Stimulated activated CD8-positive, alpha-beta memory T cell treated with anti-CD3 and anti-CD28 coated beads, Interleukin-2, amount 100 ng/mL, for 48 hours (primary cell): ENCODE measurements at regions not wholly inside any gene's neighbourhood (a gene's known extent, or its start where the extent isn't known, plus 50 kb on each side); places are given as distances from the start of the nearest gene placed in this dataset.
"Not testable (repeated sequence)": the region's sequence is repeated elsewhere in the genome, so short reads cannot be mapped to it uniquely, and the experiment has no call there.

ENCODE experiments used
- DNase-seq, 2 donors: peaks; one replicate each; pipeline ENCODE4 v3.0.0-alpha.2; 2020; ENCODE audit warnings: low read depth in 2 of 2

DNA sequence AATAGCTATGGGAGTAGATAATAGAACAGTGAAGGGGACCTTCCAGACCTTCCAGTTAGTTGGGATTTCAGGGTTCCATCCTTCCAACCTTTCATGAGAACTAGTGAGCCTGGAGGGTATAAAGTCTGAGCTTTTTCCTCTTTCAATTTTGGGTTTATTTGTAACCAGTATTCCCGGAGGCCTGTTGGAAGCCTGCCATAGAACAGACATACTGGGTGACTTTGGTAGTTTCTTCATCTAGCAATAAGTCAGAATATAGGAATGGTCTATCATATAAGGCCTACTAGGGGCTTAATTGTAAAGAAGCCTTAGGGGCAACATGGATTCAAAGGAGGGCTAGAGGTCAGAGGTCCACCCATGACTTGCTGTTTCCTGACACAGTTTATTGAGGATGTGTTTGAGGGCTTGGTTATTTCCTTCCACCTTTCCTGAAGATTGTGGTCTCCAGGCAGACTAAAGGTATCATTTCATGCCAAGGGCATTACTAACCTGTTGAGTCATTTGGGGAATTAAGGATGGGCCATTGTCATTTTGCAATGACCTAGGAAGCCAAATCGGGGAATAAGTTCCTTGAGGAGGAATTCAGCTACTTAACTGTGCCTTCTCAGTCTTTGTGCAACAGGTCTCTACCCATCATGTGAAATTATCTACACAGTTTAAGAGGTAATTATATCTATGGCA, 410.3 kb downstream of the SLC6A15 start:
- DNase-seq, result no peak

DNA sequence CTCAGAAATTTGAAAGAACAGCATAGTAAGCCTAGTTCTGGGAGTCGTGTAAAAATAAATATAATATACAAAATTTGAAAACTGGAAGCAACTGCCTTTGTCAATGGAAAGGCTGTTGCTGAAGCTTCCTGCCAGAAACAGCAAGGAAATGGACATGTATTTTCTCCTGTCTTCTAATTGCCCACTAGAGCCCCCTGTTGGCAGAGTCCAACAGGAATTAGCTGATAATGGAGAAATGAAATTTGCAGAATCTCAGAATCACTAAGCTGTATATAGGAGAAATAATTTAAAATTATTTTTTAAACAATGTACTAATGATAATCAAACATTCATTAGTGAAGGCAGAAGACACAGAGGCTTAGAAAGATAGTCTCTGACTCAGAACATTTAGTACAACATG, 414.8 kb downstream of the SLC6A15 start:
- DNase-seq, result no peak

DNA sequence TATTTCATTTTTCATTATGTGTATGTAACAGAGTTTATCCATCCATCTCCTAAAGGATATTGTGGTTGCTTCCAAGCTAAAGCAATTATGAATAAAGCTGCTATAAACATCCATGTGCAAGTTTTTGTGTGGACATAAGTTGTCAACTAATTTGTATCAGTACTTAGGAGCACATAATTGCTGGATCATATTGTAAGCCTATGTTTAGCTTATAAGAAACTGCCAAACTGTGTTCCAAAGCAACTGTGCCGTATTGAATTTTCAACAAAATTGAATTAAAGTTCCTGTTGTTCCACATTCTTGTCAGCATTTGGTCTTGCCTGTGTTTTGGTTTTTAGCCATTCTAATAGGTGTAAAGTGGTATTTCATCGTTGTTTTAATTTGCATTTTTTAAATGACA, 416.9 kb downstream of the SLC6A15 start:
- DNase-seq, result no peak

DNA sequence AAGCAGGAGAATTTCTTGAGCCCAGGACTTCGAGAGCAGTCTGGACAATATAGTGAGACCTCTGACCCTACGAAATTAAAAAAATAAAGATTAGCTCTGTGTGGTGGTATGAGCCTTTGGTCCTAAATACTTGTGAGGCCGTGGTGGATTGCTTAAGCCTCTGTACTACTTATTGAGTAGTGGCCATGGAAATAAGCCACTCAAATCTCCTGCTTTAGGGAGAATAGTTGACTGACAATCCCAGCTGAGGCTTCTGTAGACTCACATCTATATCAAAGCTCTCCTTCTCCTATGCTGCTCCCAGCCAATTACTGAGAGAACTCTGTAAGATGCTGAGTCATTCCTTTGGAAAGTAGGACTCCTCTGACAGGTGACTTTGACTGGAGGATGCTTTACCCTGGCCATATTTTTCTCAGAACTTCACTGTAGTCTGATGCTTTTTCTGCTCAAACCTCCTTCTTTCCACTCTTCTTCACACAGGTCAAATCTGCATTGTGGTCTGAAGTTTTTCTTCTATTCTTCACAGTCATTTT, 420.2 kb downstream of the SLC6A15 start:
- DNase-seq, result no peak

DNA sequence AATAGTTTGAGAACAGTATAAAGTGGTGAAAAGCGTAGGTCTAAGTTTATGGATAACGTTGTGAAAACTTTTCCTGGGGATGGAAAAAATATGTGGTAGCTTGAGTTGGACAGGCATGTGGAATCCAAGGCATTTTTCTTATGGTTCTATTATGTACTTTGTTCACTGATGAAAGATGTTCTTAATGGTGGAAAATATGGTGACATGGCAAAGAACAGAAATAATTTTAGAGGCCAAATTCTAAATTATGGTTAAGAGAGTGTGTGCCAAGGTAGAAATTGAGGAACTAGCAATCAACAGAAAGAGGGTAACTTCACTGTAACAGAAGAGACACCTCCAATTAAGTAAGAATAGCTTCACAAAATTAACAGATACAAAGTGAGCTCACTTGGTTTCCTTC, 427.8 kb downstream of the SLC6A15 start:
- no peak for DNase-seq

DNA sequence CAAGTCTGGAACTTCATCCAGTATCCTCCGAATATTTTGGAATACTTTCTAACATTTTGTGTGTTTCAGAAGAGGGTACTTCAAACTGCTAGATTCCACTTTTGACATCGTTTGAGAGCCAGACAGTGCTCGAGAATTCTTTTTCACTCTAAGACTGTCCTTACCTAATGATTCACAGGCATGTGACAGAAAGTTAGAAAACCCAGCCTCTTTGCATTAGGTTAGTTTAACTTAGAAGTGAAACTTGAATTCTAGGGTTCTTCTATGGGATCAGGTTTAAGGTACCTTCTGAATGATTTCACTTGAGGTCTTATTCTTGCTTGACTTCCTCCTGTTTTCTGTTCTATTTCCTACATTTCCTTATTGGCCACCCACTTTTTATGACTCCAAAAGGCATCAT, 431.8 kb downstream of the SLC6A15 start:
- DNase-seq, result no peak

DNA sequence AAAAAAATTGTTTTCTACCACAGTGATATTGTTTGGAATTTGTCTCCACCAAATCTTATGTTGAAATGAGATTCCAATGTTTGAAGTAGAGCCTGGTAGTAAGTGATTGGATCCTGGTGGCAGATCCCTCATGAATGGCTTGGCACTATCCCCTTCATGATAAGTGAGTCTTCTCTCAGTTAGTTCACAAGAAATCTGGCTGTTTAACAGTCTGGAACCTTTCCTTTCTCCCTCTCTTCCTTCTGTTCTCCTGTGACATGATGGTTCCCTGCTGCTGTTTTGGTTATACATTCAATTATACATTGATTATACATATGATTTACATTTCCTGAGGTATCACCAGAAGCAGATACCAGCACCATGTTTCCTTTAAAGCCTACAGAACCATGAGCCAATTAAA, 442.2 kb downstream of the SLC6A15 start:
- no peak for DNase-seq

DNA sequence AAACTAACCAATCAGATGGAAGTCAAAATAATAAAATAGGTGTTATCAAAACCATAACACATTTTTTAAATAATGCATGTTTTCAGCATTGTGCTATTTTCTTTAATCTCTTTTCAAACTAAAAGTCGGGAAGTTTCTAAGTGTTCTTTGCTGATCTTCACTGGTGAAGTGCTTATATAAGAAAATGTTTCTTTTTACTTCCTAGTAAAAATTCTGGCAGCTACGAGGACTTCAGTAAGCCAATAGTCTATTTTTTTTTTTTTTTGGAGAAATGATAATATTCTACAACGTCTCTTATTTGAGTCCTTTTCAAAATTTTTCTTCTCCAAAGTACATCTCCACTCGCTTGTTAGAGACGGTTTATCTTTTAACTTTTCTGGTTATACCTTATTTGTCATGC, 448.0 kb downstream of the SLC6A15 start:
- no peak for DNase-seq

DNA sequence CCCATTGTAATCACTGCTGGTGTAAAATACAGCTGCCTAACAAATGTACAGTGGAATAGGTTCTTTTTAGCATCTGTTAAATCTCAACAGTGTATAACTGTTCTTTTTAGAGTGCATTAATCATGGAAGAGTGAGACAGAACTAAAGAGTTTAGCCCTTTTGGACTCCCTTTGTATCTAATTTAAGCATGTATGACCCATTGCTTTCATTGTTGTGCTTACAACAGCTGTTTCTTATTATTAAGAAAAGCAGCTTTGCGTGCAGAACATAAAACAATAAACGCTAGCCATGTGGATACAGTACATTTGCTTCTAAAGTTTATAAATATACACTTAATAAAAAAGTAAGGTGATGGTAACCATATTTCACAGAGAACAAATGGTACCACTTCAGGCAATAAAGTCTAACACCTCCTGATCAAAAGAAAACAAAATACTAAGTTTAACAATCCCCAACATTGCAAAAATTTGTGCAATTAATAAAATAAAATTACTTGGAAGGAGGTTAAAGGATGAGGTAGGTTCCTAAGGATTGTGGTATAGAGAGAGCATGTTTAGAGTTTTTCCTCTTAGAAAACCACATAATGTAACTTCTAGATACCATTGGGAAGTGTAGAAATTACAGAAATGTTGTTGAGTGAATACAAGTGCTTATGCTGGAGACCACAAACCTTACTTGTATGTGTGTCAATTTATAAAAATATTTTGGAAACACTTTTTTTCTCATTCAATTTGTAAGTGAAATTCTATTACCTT, 448.7 kb downstream of the SLC6A15 start:
- DNase-seq, result no peak

DNA sequence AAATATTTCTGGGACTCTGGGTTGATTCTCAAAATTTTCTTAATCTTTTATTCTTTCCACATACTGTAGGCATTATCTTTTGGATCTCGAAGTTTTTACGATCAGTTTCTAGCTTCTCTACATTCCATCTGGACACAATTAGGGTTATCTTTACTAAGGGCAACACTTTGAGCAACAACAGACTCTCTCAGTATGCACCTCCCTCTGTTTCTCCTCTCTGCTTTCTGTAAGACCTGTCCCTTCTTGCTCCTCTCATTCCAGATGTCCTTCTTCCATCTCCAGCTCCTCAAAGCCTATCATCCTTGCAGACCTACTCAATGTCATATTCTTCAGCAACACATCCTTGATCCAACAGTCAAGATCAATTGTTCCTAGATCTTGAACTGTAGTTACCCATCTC, 457.0 kb downstream of the SLC6A15 start:
- no peak for DNase-seq

DNA sequence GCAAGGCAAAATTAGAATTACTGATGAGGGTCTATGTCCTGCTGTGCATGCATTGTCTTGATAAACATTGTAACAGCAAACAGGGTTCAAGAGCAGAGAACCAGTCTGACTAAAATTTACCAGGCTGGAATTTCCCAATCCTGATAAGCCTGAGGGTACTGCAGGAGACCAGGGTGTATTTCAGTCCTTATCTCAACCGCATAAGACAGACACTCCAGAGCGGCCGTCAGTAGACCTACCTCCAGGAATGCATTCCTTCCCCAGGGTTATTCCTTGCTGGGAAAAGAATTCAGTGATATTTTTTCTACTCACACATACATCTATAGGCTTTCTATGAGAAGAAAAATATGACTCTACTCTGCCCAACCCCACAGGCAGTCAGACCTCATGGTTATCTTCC, 466.1 kb downstream of the SLC6A15 start:
- not testable (repeated sequence) for DNase-seq

DNA sequence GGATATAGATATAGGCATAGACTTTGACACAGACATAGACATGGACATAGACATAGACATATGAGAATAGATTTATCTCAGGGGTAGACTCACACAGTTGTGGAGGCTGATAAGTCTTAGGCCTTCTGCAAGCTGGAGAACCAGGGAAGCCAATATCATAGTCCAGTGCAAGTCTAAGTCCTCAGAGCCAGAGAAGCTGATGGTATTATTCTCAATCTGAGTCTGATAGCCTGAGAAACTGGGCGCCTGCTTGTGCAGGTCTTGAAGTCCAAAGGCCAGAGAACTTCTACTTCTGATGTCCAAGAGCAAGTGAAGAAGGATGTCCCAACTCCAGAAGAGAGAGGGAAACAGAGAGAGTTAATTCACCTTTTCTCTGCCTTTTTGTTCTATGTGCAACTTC, 476.5 kb downstream of the SLC6A15 start:
- no peak for DNase-seq

DNA sequence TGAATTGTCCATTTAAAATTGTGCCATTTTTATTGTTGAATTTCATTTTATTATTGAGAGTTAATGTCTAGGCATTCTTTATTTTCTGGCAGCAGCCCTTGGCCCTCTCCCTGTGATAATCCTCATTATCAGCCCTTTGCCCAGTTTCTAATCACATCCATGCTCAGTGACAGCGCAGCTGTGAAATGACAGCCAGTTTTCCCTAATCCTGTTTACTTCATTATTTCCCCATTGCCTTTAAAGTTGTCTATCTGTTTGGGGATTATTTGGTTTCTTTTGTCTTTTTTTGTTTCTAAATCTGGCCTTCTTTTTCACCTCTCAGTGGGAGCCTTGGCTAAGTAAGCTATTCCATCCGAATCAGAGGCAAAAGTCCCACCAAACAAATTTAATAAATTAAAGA, 476.9 kb downstream of the SLC6A15 start:
- DNase-seq, result no peak

DNA sequence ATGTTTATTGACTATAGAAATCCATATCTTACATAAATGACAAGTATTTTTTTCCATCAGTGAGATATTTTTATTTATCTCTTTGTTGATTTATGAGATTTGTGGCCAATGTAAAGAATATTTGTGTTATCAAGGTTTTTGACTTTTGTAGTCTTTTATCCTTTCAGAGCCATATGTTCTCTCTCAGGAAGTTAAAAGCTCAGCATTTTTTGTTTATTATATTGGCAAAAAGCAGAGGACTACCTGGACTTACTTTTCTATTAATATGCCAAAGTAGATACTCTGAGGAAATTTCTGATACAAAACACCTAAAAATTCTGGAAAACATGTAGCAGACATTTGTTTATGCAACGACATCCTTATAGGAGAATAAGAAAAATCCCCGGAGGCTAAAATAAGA, 490.3 kb downstream of the SLC6A15 start:
- DNase-seq, result no peak

DNA sequence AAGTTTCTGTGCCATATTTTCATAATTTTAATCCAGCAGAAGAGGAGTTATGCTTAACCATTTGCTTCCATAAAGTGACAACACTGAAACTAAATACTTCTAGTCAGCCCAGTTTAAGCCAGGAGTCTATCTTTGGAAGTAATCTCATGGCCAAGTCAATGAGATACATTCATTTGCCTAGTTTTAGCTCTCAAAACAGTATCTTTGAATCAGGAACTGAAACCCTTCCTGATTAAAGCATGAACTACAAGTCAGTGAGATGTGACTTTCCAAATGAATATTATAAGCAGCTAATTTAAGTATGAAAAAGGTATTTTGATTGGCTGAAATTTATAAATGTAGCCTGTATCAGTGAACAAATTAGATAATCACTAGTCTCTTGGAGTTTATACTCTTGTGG, 491.5 kb downstream of the SLC6A15 start:
- no peak for DNase-seq

DNA sequence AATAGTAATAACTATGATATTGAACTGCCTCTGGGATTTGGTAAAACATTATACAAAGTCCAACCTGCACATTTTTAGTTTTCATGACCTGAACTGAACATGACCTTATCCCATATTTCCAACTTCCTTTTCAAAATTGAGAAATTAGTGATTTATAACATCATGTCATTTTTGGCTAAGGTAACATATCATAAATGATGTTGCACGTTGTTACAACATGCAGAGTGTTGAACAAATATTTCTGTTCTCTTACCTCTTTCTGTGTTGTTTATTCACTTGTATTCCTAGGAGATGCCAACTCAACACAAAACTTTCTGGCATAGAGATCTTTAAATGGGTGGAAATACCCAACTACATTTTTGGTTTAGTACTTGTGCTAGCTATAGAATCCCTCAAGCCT, 496.0 kb downstream of the SLC6A15 start:
- DNase-seq, result no peak

DNA sequence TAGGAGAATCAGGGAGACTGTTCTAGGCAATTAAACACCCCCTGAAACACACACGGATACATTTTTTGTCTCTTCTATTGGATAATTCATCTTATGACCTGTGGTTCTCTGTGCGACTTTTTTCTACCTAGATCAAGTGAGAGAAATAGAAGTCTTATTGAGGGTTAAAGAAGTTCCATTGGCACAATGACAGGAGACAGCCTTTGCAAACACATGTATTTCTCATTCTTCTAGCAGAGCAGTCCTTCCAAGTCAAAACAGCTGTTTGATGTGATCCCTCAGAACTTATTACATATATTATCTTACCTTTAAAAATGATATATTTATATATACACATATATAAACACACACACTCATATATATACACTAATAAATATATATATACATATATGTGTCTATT, 496.7 kb downstream of the SLC6A15 start:
- no peak for DNase-seq

DNA sequence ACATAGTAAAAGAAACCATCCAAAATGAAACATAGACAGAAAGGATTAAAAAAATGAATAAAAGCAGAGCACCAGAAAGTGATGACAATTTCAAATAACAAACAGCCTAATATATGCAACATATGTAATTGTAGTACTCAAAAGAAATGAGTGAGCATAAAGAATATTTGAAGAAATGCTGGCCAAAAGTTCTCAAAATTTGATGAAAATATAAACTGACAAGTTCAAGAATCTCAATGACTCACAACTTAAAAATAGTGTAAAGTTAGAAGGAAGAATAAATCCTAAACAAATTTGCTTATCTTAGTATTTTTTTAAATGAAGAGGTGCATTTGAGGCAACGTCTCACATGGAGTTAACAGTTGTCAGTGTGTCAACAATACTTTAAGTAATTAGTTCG, 498.9 kb downstream of the SLC6A15 start:
- no peak for DNase-seq

DNA sequence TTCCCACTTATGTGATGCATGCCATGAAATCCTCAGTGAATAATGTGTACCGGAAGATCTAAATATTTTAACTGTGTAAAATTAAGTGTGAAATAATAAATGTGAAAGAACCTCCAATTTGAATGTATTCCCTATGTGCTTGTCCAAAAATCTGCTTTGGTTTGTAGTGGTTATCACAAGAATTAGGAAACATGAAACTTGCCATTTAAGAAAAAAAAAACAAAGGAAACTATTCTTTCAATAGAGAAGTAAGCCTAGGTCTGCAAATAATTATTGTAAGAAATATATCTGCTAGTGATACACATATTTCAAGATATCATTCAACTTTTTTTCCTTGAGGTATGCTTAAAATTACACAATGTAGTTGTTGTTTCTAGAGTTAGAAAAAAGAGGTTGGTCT, 500.4 kb downstream of the SLC6A15 start:
- DNase-seq, result no peak

DNA sequence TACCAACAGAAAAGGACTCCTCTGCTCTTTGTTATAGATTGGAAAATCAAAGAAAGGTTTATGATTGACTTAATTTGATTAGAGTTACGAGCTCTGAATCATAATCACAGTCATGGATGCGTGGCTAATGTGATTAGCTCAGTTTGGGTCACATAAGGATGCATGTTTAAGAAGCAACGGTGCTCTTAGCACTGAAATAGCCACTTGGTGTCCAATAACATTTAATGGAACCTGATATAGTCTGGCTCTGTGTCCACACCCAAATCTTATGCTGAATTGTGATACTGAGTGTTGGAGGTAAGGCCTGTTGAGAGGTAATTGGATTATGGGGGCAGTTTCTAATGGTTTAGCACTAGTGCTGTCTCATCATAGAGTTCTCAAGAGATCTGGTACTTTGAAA, 501.6 kb downstream of the SLC6A15 start:
- DNase-seq, result no peak

DNA sequence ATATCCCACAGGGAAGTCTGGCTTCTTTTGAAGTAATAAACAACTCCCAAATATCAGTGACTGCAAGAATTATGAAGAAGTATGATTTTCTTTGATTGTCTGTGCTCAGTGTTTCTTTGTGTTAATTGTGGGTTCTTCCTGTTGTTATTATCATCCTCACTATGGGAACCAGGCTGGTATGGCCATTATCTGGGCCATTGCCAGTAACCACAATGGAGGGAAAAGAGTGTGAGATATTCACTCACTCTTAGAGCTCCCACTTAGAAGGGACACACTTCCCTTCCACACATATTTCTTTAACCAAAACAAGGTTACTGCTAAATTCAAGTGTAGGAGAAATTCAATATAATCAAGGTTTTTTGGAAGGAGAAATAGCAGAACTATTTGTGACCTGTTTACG, 503.7 kb downstream of the SLC6A15 start:
- DNase-seq, result no peak

DNA sequence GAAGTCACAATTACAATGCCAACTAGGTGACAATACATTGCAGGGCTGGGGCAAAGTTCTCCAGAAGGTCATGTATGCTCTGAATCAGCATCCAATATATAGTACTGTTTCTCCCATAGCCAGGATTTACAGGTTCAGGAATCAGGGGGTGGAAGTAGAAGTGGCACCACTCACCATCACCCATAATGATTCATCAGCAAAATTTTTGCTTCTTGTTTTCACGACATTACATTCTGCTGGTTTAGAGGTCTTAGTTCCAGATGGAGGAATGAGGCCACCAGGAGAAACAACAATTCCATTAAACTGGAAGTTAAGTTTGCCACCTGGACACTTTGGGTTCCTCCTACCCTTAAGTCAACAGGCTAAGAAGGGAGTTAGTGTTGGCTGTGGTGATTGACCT, 505.9 kb downstream of the SLC6A15 start:
- not testable (repeated sequence) for DNase-seq

DNA sequence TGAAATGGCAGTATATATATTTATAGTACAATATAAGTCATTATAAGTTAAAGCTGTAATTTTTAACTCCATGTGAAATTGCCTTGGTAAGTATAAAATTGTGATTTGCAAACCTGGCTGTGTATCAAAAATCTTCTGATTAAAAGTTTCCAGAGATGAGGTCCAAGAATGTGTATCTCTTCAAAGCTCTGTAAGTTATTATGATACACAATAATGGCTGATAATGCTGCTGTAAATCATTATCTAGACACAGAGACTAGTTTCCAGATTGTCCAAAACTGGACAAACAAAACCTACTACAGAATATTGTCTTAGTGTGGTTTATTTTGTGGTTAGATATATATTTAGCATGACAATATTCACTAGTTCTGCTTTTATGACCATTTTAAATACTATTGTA, 514.8 kb downstream of the SLC6A15 start:
- no peak for DNase-seq
